Mucosa of stomach (tissue), 1 donor: ENCODE measurements at regions not wholly inside any gene's neighbourhood (a gene's known extent, or its start where the extent isn't known, plus 50 kb on each side); places are given as distances from the start of the nearest gene placed in this dataset.
"Not testable (repeated sequence)": the region's sequence is repeated elsewhere in the genome, so short reads cannot be mapped to it uniquely, and the experiment has no call there.

Experiments
- H3K27me3 ChIP-seq: one replicate; pipeline ENCODE4 v1.7.0; 2013; ENCODE audit warnings: mild to moderate bottlenecking, low read length; ENCODE audit not compliant: control insufficient read depth, insufficient read depth
- H3K36me3 ChIP-seq: one replicate; pipeline ENCODE4 v1.7.0; 2013; ENCODE audit warnings: low read length; ENCODE audit not compliant: control insufficient read depth, insufficient read depth
- H3K4me1 ChIP-seq: one replicate; pipeline ENCODE4 v1.7.0; 2013; ENCODE audit warnings: mild to moderate bottlenecking, low read length; ENCODE audit not compliant: control insufficient read depth, insufficient read depth
- H3K4me3 ChIP-seq: one replicate; pipeline ENCODE4 v1.7.0; 2013; ENCODE audit warnings: low read length
- H3K9ac ChIP-seq: one replicate; pipeline ENCODE4 v1.7.0; 2013; ENCODE audit warnings: mild to moderate bottlenecking, low read length, moderate library complexity
- H3K9me3 ChIP-seq: one replicate; pipeline ENCODE4 v1.7.0; 2013; ENCODE audit warnings: mild to moderate bottlenecking, low read length, moderate library complexity; ENCODE audit not compliant: control insufficient read depth
- donor health status: Pancreatic carcinoma.

DNA sequence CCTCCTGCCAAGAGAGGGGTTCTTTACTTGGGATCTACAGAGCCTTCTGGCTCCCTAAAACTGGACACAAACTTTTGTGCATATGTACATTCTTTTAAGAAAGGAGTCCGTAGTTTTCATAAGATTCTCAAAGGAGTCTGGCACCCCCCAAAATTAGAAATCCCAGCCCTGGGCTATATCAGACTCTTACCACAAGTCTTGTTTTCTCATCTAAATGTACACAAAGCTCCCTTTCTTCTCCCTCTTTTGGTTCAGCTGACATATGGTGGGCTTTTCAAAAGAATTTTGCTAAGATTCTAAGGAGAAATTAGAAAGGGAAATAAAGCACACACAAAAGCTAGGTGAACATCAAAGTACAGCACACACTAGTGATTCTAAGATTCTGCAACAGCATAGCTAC, 114.4 kb downstream of the ENC1 start:
- no peak overlapping the region for H3K9ac ChIP-seq
- H3K4me3 ChIP-seq = no peak overlapping the region
- no peaks in the 10 kb centered on the region for H3K36me3 ChIP-seq
- H3K27me3 ChIP-seq = no peaks in the 10 kb centered on the region
- no peaks in the 10 kb centered on the region for H3K9me3 ChIP-seq
- no peaks in the 10 kb centered on the region for H3K4me1 ChIP-seq

DNA sequence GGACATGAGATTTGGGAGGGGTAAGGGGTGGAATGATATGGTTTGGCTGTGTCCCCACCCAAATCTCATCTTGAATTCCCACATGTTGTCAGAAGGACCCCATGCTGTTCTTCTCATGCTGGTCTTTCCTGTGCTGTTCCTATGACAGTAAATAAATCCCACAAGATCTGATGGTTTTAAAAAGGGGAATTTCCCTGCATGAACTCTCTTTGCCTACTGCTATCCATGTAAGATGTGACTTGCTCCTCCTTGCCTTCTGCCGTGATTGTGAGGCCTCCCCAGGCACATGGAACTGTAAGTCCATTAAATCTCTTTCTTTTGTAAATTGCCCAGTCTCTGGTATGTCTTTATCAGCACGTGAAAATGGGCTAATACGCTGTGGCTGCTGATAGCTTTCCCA, 115.8 kb downstream of the ENC1 start:
- not testable (repeated sequence) for H3K4me1 ChIP-seq, H3K4me3 ChIP-seq, H3K36me3 ChIP-seq, H3K27me3 ChIP-seq, H3K9me3 ChIP-seq, H3K9ac ChIP-seq

DNA sequence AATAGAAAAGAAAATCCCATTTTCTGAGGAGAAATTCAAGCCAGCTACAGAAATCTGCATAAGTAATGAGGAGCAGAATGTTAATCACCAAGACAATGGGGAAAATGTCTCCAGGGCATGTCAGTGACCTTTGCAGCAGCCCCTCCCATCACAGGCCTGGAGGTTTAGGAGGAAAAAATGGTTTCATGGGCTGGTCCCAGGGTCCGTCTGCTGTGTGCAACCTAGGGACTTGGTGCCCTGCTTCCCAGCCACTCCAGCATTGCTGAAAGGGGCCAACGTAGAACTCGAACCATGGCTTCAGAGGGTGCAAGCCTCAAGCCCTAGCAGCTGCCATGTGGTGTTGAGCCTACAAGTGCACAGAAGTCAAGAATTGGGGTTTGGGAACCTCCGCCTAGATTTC, 116.8 kb downstream of the ENC1 start:
- not testable (repeated sequence) for H3K36me3 ChIP-seq, H3K4me3 ChIP-seq, H3K9ac ChIP-seq, H3K9me3 ChIP-seq, H3K27me3 ChIP-seq, H3K4me1 ChIP-seq

DNA sequence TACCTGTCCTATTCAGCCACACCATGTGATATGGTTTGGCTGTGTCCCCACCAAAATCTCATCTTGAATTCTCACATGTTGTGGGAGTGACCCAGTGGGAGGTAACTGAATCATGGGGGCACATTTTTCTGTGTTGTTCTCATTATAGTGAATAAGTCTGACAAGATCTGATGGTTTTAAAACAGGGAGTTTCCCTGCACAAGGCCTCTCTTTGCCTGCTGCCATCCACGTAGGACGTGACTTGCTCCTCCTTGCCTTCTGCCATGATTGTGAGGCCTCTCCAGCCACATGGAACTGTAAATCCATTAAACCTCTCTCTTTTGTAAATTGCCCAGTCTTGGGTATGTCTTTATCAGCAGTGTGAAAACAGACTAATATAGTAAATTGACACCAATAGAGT, 117.7 kb downstream of the ENC1 start:
- not testable (repeated sequence) for H3K4me1 ChIP-seq, H3K36me3 ChIP-seq, H3K9ac ChIP-seq, H3K27me3 ChIP-seq, H3K4me3 ChIP-seq, H3K9me3 ChIP-seq

DNA sequence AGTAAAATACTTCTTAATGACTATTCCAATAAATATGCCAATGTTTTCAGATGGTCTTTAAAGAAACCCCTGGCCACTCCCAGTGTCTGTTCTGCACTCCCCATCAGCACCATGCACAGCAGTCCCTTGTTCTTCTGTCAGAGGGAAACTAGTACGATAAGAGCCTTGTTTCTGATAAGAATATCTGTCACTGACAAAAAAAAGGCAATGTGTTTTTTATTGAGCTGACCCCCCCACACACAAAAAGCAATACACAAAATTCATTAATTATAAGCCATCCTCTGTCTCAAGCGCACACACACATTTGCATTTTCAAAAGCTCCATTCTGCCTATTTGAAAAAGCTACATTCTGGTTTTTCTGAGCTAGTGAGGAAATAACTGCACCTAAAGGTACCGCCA, 119.1 kb downstream of the ENC1 start:
- H3K9me3 ChIP-seq = no peaks in the 10 kb centered on the region

DNA sequence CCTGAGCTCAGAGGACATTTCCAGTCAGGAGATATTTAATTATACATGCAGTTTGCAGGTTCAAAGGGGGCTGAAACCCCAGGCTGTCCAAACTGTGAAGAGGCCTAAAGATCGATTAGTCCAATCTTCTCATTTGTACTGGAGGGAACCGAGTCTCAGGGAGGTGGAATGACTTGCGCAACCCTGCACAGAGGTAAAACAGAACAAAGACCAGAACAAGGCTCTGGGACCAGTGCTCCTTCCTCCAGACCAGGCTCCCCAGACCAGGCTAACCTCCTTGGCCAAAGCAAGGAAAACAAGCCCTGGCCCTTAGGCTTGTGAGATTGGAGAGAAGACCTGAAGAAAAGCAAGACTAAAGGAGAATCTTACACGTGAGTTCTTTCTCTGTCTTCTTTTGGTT, 120.8 kb downstream of the ENC1 start:
- no peak overlapping the region for H3K9ac ChIP-seq
- H3K9me3 ChIP-seq = no peaks in the 10 kb centered on the region
- H3K4me1 ChIP-seq = peaks cover 5% of the 10 kb centered on the region
- no peak overlapping the region for H3K4me3 ChIP-seq
- no peaks in the 10 kb centered on the region for H3K36me3 ChIP-seq
- H3K27me3 ChIP-seq = no peaks in the 10 kb centered on the region

More for the DNA sequence above, 119.1 kb downstream of the ENC1 start:
- H3K27me3 ChIP-seq = no peaks in the 10 kb centered on the region
- peaks cover 5% of the 10 kb centered on the region for H3K4me1 ChIP-seq
- no peaks in the 10 kb centered on the region for H3K36me3 ChIP-seq
- H3K9ac ChIP-seq = no peak overlapping the region
- H3K4me3 ChIP-seq = no peak overlapping the region

DNA sequence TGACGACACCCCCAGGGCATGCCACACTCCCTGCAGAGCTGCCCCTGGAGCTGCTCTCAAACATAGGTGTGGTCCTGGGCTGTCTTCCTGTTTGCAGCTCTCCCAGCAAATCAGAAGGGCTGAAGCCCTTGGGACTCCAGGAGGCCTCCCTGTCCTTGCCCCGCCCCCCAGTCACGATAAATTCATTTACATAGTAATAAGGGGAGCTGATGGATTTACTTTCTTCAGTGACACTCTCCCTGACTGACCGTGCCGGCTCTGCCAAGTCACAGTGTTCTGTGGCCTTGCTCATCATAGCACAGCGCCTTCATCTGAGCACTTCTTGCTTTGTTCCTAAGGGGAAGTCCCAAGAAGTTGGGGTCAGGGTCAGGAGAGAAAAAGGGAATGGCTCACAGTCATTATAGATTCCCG, 121.4 kb downstream of the ENC1 start:
- H3K36me3 ChIP-seq = no peaks in the 10 kb centered on the region
- no peak overlapping the region for H3K9ac ChIP-seq
- no peaks in the 10 kb centered on the region for H3K9me3 ChIP-seq
- H3K27me3 ChIP-seq = no peaks in the 10 kb centered on the region
- H3K4me3 ChIP-seq = no peak overlapping the region
- H3K4me1 ChIP-seq = peaks cover 5% of the 10 kb centered on the region

DNA sequence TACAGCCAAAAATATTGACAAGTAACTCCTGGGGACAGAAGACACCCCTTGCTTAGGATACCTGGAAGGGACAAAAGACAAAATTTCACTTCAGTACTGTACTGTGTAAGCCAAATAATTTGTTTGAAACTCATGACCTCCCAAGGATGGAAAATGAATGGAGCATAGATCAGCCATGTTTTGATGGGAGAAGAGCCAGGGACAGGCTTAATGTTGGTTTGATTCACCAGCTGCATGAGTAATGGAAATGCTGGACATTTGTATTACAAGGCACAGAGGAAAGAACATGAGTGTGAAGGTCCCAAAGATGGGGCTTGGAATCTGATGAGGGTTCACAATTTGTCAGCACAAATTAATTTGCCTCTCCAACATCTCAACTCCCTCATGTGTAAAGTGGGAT, 122.8 kb downstream of the ENC1 start:
- Histone ChIP-seq H3K4me3 (no peak overlapping the region), H3K9ac (no peak overlapping the region), H3K27me3 (no peaks in the 10 kb centered on the region), H3K9me3 (no peaks in the 10 kb centered on the region), H3K4me1 (peaks cover 5% of the 10 kb centered on the region), H3K36me3 (no peaks in the 10 kb centered on the region)

DNA sequence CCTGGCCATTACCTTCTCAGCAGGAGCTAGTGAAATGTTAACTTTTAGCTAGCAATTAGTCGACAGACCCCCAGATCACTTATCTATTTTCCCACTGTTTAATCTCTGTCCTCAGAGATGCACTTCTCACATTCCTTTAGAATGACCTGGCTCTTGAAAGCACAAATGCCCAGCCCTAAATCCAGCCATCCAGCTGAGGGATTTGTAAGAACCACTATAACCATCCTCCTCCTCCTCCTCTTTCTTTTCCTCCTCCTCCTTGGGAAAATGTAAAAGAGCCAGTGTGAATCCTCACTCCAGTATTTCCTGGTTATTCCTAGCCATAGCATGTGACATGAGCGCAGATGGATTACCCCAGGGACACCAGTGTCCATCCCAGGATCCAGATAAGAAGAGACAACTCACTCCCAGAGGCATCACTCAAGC, 124.3 kb downstream of the ENC1 start:
- no peaks in the 10 kb centered on the region for H3K9me3 ChIP-seq

DNA sequence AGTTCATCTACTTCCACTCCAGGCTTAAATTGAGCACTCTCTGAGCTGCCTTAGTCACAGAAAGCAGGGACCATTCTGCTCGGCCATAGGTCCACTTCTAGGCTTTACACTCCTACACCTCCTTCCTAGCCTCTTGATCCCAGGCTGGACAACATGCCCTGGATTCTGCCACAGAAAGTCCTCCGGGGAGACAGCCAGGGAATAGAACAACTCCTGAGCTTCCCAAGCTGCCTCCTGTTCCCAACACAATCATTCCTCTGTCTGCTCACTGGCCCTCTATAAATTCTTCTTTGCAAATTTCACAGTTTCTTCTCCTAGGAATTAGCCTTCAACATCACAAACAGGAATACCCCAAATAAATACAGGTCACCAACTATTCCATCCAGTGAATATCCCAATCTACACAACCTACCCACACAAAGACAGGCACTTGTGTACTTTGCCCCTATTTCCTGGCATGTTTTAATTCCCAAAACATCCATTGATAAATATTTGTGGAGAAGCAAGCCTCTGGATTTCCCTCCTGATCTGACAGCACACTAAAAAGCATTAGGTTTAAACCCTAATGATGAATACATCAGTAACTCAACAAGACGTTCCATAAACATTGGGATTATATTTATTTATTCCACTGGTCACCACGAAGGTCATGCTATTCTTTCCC, 125.5 kb downstream of the ENC1 start:
- Histone ChIP-seq H3K4me3 (no peak overlapping the region), H3K36me3 (no peaks in the 10 kb centered on the region), H3K9ac (no peak overlapping the region), H3K4me1 (peaks cover 5% of the 10 kb centered on the region), H3K27me3 (no peaks in the 10 kb centered on the region), H3K9me3 (no peaks in the 10 kb centered on the region)

More for the DNA sequence above, 124.3 kb downstream of the ENC1 start:
- no peaks in the 10 kb centered on the region for H3K36me3 ChIP-seq
- peaks cover 5% of the 10 kb centered on the region for H3K4me1 ChIP-seq
- H3K27me3 ChIP-seq = no peaks in the 10 kb centered on the region
- no peak overlapping the region for H3K9ac ChIP-seq
- no peak overlapping the region for H3K4me3 ChIP-seq

DNA sequence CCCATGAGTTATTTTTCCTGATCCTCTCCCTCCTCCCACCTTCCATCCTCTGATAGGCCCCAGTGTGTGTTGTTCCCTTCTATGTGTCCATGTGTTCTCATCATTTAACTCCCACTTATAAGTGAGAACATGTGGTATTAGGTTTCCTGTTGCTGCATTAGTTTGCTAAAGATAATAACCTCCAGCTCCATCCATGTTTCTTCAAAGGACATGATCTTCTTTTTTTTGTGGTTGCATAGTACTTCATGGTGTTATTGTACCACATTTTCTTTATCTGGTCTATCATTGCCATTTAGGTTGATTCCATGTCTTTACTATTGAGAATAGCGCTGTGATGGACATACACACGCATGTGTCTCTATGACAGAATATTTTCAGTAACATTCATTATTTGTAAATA, 128.8 kb downstream of the ENC1 start:
- H3K36me3 ChIP-seq, H3K4me1 ChIP-seq: not testable (repeated sequence)

DNA sequence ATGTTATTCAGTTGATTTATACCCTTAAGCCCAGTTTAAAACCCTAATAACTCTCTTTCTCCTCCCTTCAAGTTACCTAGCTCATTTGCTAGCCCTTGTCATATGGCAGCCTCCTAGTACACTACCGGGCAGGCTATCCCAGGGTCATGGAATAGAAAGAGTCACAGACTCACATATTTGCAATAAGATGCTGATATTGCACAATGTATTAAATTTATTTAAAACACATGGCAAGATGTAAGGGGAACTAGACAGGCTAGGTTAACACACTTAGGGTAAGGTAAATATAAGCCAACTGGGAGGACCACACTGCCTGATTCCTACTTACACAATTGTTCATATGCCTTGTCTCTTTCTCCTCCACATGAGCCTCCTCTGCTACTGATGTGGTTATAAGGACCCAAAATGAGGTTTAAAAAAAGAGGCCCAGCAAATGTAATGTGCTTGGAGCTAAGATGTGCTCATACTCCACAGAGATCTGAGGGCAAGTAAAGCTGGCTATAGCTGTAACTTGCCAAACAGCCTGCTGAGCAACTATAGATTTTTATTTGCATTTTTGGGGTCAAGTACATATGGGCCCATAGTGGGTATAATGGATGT, 130.0 kb downstream of the ENC1 start:
- peaks cover 5% of the 10 kb centered on the region for H3K4me1 ChIP-seq
- no peaks in the 10 kb centered on the region for H3K27me3 ChIP-seq
- H3K4me3 ChIP-seq = no peak overlapping the region
- no peaks in the 10 kb centered on the region for H3K9me3 ChIP-seq
- no peaks in the 10 kb centered on the region for H3K36me3 ChIP-seq
- H3K9ac ChIP-seq = no peak overlapping the region

More for the DNA sequence above, 128.8 kb downstream of the ENC1 start:
- H3K9me3 ChIP-seq, H3K9ac ChIP-seq, H3K27me3 ChIP-seq, H3K4me3 ChIP-seq: not testable (repeated sequence)
